Psoas muscle (tissue), 7 donors: ENCODE measurements at regions not wholly inside any gene's neighbourhood (a gene's known extent, or its start where the extent isn't known, plus 50 kb on each side); places are given as distances from the start of the nearest gene placed in this dataset.

Experiments used
- ATAC-seq, 4 donors: fragments of 200-7000 bp; cut with Tn5 transposase; one replicate each; pipeline ENCODE4 v1.9.1; 2020; ENCODE audit warnings: moderate library complexity in 3 of 4, mild to moderate bottlenecking in 2 of 4
- DNase-seq, 2 donors: peaks; one replicate each; pipeline ENCODE4 v3.0.0-alpha.2; 2020
- H3K27ac ChIP-seq: fragments of 200-600 bp; one replicate; pipeline ENCODE4 v1.8.0; 2022
- H3K27me3 ChIP-seq, 3 donors: fragments of 200-600 bp in 1 of 3; one replicate each; pipeline versions ENCODE4 v1.6.1 to v1.8.0; 2013 to 2022; ENCODE audit warnings: low read length in 2 of 3, mild to moderate bottlenecking in 2 of 3, moderate library complexity in 1 of 3; ENCODE audit not compliant: insufficient read depth in 3 of 3
- H3K36me3 ChIP-seq, 2 donors: fragments of 200-600 bp in 1 of 2; one replicate each; pipeline versions ENCODE4 v1.6.1 to v1.8.0; 2013 to 2022; ENCODE audit warnings: low read depth in 1 of 2, mild to moderate bottlenecking in 1 of 2, moderate library complexity in 1 of 2; ENCODE audit not compliant: insufficient read depth in 1 of 2
- H3K4me1 ChIP-seq: fragments of 200-600 bp; one replicate; pipeline ENCODE4 v1.8.0; 2022
- H3K4me3 ChIP-seq: fragments of 200-600 bp; one replicate; pipeline ENCODE4 v1.8.0; 2022; ENCODE audit warnings: mild to moderate bottlenecking
- H3K9me3 ChIP-seq: fragments of 200-600 bp; one replicate; pipeline ENCODE4 v1.8.0; 2022
- WGBS, 3 donors: extraction: QIAGEN DNeasy Blood & Tissue Kit; methylation state at CpG; one replicate each; pipeline versions ENCODE4 v1.1.6 to v1.1.7; 2013; 5-methylcytosine and 5-hydroxymethylcytosine counted together
- intact Hi-C, 2 donors: fragments of 100-400 bp; cut with DNase I; formaldehyde crosslinking; loops; one replicate each; pipeline versions ENCODE4 v1.11.0 to v1.14.2; 2022
- TF ChIP-seq, protein P1 (sequence below): fragments of 200-600 bp; IDR thresholded peaks from one replicate; pipeline ENCODE4 v1.8.0; 2022; ENCODE audit warnings: antibody characterized with exemption
- donor health status: healthy with polysubstance abuse.
- donor health status: DM: no; HTN: no; CAD: no; lungs with moderate emphysema.
- donor health status: Bipolar disorder and iron deficiency.
- donor health status: healthy.
- donor health status: DM: yes; HTN: yes; CAD: no.
- donor health status: DM: no; HTN: no; CAD: no.
- donor health status: DM: yes; HTN: yes; CAD: no.

- Histone ChIP-seq H3K36me3 (no peaks in the 10 kb centered on the region), H3K9me3 (no peaks in the 10 kb centered on the region), H3K27ac (no peak overlapping the region), H3K4me1 (no peaks in the 10 kb centered on the region), H3K27me3 (no peaks in the 10 kb centered on the region), H3K4me3 (no peak overlapping the region)
- no peak for ATAC-seq
- intact Hi-C loops, result no loop called here
- TF ChIP-seq, protein P1, sequence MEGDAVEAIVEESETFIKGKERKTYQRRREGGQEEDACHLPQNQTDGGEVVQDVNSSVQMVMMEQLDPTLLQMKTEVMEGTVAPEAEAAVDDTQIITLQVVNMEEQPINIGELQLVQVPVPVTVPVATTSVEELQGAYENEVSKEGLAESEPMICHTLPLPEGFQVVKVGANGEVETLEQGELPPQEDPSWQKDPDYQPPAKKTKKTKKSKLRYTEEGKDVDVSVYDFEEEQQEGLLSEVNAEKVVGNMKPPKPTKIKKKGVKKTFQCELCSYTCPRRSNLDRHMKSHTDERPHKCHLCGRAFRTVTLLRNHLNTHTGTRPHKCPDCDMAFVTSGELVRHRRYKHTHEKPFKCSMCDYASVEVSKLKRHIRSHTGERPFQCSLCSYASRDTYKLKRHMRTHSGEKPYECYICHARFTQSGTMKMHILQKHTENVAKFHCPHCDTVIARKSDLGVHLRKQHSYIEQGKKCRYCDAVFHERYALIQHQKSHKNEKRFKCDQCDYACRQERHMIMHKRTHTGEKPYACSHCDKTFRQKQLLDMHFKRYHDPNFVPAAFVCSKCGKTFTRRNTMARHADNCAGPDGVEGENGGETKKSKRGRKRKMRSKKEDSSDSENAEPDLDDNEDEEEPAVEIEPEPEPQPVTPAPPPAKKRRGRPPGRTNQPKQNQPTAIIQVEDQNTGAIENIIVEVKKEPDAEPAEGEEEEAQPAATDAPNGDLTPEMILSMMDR, result no peak
- no peak for DNase-seq
- WGBS, 3 donors, result 59 to 64% (median 64%) methylated on average over 4 of the region's 4 CpGs
These were observed 583.9 kb downstream of the SEMA5A start for GRCh38 chr5:8961956-8962355.

- H3K4me3 ChIP-seq, result no peak overlapping the region
- no peak overlapping the region for H3K27ac ChIP-seq
- no peaks in the 10 kb centered on the region for H3K9me3 ChIP-seq
- intact Hi-C loops, result no loop called here
- no peaks in the 10 kb centered on the region for H3K27me3 ChIP-seq
- TF ChIP-seq, protein P1, result no peak
- no peaks in the 10 kb centered on the region for H3K4me1 ChIP-seq
- 86 to 88% (median 86%) methylated on average over 5 of the region's 5 CpGs for WGBS, 3 donors
- no peaks in the 10 kb centered on the region for H3K36me3 ChIP-seq
- ATAC-seq (no peak), DNase-seq (no peak)
These were observed 564.9 kb downstream of the SEMA5A start for GRCh38 chr5:8981016-8981415.

GRCh38 chr5:8981496-8981895, 564.4 kb downstream of the SEMA5A start:
- intact Hi-C loops, result no loop called here
- WGBS, 3 donors, result 73 to 89% (median 79%) methylated on average over 1 of the region's 1 CpG
- Histone ChIP-seq H3K4me3 (no peak overlapping the region), H3K4me1 (no peaks in the 10 kb centered on the region), H3K36me3 (no peaks in the 10 kb centered on the region), H3K27ac (no peak overlapping the region), H3K9me3 (no peaks in the 10 kb centered on the region), H3K27me3 (no peaks in the 10 kb centered on the region)
- DNase-seq, result no peak
- TF ChIP-seq, protein P1, result no peak
- no peak for ATAC-seq

DNA sequence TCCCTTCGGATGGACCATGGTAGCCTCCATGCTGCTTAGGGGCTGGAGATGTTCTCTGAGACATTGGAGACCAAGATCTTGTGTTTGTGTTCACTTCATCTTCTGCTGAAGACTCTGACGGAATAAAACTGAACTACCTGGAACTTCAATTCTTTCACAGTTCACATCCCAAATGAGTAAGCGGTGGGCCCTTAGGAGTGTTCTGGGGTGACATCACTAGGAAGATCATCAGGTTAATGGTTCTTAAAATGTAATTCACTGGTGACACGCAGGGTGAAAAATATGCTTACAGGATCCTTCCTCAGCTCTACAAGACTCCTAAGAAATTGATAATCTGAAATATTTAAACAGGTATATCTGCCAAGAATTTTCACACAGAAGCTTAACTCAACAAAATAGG, 561.5 kb downstream of the SEMA5A start:
- intact Hi-C loops, result no loop called here
- Histone ChIP-seq H3K4me1 (no peaks in the 10 kb centered on the region), H3K27me3 (no peaks in the 10 kb centered on the region), H3K9me3 (no peaks in the 10 kb centered on the region), H3K27ac (no peak overlapping the region), H3K36me3 (no peaks in the 10 kb centered on the region), H3K4me3 (no peak overlapping the region)
- 69 to 87% (median 80%) methylated on average over 4 of the region's 4 CpGs for WGBS, 3 donors
- no peak for DNase-seq
- TF ChIP-seq, protein P1, result no peak
- ATAC-seq, result no peak
